Lung (tissue), 11 donors: ENCODE measurements at regions not wholly inside any gene's neighbourhood (a gene's known extent, or its start where the extent isn't known, plus 50 kb on each side); places are given as distances from the start of the nearest gene placed in this dataset.

Source experiments
- ATAC-seq: fragments of 200-7000 bp; cut with Tn5 transposase; one replicate; pipeline ENCODE4 v1.9.1; 2020; ENCODE audit warnings: moderate number of reproducible peaks; ENCODE audit not compliant: insufficient read depth, low FRiP score
- DNase-seq, 3 donors: peaks; one replicate each; pipeline ENCODE4 v3.0.0-alpha.2; 2013 to 2017
- H3K27ac ChIP-seq, 2 donors: one replicate each; pipeline ENCODE4 v1.5.1; 2013; ENCODE audit warnings: mild to moderate bottlenecking in 2 of 2, moderate library complexity in 2 of 2, control low read depth in 1 of 2, inconsistent platforms in 1 of 2, low read depth in 1 of 2, low read length in 1 of 2
- H3K27me3 ChIP-seq, 3 donors: one replicate each; pipeline ENCODE4 v1.5.1; 2013; ENCODE audit warnings: low read length in 2 of 3; ENCODE audit not compliant: control insufficient read depth in 3 of 3, insufficient read depth in 3 of 3
- H3K36me3 ChIP-seq, 4 donors: one replicate each; pipeline ENCODE4 v1.5.1; 2013; ENCODE audit warnings: low read length in 4 of 4, mild to moderate bottlenecking in 1 of 4, moderate library complexity in 1 of 4; ENCODE audit not compliant: control insufficient read depth in 4 of 4, insufficient read depth in 4 of 4
- H3K4me1 ChIP-seq, 5 donors: one replicate each; pipeline ENCODE4 v1.5.1; 2013; ENCODE audit warnings: low read length in 5 of 5, mild to moderate bottlenecking in 2 of 5, moderate library complexity in 1 of 5; ENCODE audit not compliant: control insufficient read depth in 5 of 5, insufficient read depth in 5 of 5
- H3K4me3 ChIP-seq: one replicate; pipeline ENCODE4 v1.5.1; 2013; ENCODE audit warnings: mild to moderate bottlenecking, control low read depth, moderate library complexity
- H3K9ac ChIP-seq, 2 donors: one replicate each; pipeline ENCODE4 v1.5.1; 2013; ENCODE audit warnings: low read length in 2 of 2, control low read depth in 1 of 2; ENCODE audit not compliant: insufficient read depth in 1 of 2
- H3K9me3 ChIP-seq, 4 donors: one replicate each; pipeline ENCODE4 v1.5.1; 2013; ENCODE audit warnings: low read length in 3 of 4, mild to moderate bottlenecking in 1 of 4, moderate library complexity in 1 of 4; ENCODE audit not compliant: control insufficient read depth in 4 of 4, insufficient read depth in 3 of 4
- WGBS, 2 donors: extraction: QIAGEN DNeasy Blood & Tissue Kit; methylation state at CpG; one replicate each; pipeline ENCODE4 v1.1.7; 2013; 5-methylcytosine and 5-hydroxymethylcytosine counted together
- TF ChIP-seq, protein P1 (sequence below): IDR thresholded peaks from 2 replicates; pipeline ENCODE4 v1.5.1; 2012; ENCODE audit warnings: mild to moderate bottlenecking; ENCODE audit errors: control extremely low read depth, extremely low read depth
- donor health status: control.
- donor health status: control.
- donor health status: Bipolar disorder and iron deficiency.
- donor health status: healthy.
- donor health status: DM: yes; HTN: yes; CAD: no.

DNA sequence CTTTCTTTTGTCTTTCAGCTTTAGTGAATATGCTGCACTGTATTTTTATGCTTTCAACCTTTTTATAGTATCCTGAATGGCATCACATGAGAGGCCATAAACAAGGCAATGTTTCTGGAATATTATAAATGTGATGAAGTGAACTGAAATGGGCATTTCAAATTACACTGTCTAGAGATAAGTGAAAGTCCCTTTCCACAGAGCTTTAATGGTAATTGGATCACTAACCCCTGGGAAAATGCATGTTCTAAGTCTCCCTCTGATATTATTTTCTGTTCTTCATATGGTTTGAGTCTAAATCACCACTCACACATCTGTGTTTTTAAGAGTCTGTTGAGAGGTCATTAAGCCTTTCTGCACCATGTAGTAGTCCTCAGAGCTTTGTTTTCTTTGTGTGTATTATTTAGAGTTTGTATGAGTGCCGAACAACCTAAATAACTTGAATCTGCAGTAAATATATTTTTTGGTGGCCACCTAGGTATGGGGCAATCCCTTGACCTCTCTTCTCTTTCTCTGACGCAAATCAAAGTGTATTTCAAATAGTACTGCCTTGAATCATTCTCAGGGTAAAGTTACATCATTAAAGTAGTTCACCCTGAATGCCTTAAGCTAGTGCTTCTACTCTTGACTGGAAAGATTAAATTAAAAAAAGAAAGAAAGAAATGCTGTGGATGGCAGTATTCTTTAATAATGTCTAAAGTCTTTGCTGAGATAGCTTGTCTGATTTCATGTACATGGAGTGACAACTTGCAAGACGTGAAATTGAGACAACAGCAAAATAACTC is 1931.0 kb upstream of the CDH6 start:
- WGBS, 2 donors, result 75 to 81% methylated on average over 3 of the region's 3 CpGs
- no peaks in the 10 kb centered on the region for H3K9me3 ChIP-seq
- H3K9ac ChIP-seq, result no peak overlapping the region
- no peak for ATAC-seq
- H3K27me3 ChIP-seq, result no peaks in the 10 kb centered on the region
- no peak overlapping the region for H3K4me3 ChIP-seq
- no peaks in the 10 kb centered on the region for H3K4me1 ChIP-seq
- H3K36me3 ChIP-seq, result no peaks in the 10 kb centered on the region
- H3K27ac ChIP-seq, result no peak overlapping the region
- no peak for DNase-seq
- TF ChIP-seq, protein P1, sequence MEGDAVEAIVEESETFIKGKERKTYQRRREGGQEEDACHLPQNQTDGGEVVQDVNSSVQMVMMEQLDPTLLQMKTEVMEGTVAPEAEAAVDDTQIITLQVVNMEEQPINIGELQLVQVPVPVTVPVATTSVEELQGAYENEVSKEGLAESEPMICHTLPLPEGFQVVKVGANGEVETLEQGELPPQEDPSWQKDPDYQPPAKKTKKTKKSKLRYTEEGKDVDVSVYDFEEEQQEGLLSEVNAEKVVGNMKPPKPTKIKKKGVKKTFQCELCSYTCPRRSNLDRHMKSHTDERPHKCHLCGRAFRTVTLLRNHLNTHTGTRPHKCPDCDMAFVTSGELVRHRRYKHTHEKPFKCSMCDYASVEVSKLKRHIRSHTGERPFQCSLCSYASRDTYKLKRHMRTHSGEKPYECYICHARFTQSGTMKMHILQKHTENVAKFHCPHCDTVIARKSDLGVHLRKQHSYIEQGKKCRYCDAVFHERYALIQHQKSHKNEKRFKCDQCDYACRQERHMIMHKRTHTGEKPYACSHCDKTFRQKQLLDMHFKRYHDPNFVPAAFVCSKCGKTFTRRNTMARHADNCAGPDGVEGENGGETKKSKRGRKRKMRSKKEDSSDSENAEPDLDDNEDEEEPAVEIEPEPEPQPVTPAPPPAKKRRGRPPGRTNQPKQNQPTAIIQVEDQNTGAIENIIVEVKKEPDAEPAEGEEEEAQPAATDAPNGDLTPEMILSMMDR, result no peak

DNA sequence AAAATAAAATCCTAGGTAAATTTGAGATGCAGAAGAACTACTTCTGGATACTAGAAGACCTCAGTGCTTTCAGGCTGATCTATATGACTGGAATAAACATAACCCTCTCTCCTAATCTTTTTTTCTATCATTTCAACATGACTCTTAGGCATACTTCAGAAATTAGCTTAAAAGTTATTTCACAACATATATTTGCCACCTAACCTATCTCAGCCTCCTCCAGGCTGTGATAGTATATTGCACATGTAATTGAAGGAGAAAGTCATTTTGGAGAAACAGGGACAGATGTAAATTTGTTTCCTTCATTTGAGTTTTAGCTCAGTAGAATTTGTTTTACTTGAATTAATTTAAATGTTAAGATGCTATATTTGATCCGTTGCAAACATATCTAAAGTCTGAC is 1932.3 kb upstream of the CDH6 start:
- 70 to 73% methylated on average over 1 of the region's 1 CpG for WGBS, 2 donors
- TF ChIP-seq, protein P1, result no peak
- no peak for ATAC-seq
- no peaks in the 10 kb centered on the region for H3K9me3 ChIP-seq
- no peaks in the 10 kb centered on the region for H3K36me3 ChIP-seq
- no peaks in the 10 kb centered on the region for H3K4me1 ChIP-seq
- H3K9ac ChIP-seq, result no peak overlapping the region
- no peak overlapping the region for H3K27ac ChIP-seq
- no peaks in the 10 kb centered on the region for H3K27me3 ChIP-seq
- DNase-seq, result no peak
- no peak overlapping the region for H3K4me3 ChIP-seq

DNA sequence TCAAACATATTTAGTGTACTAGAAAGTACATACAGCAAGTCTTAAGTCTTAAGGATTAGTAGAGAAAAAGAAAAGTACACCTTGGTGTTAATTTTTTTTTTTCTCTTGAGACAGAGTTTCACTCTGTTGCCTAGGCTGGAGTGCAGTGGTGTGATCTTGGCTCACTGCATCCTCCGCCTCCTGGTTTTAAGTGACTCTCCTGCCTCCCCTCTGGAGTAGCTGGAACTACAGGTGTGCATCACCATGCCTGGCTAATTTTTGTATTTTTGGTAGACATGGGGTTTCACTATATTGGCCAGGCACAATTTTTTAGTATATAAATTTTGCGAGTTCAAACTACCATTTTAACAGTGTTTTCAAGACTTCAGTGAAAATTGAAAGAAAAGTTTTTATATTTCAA is 1941.1 kb upstream of the CDH6 start:
- Histone ChIP-seq H3K27ac (no peak overlapping the region), H3K4me1 (no peaks in the 10 kb centered on the region), H3K36me3 (no peaks in the 10 kb centered on the region), H3K4me3 (no peak overlapping the region), H3K9ac (no peak overlapping the region), H3K9me3 (no peaks in the 10 kb centered on the region), H3K27me3 (no peaks in the 10 kb centered on the region)
- TF ChIP-seq, protein P1, result no peak
- ATAC-seq, result no peak
- 85 to 89% methylated on average over 2 of the region's 2 CpGs for WGBS, 2 donors
- DNase-seq, result no peak
